Esophagus squamous epithelium (tissue), 5 donors: ENCODE measurements at regions not wholly inside any gene's neighbourhood (a gene's known extent, or its start where the extent isn't known, plus 50 kb on each side); places are given as distances from the start of the nearest gene placed in this dataset.

Experiments used
- DNase-seq: peaks from one replicate; lab custom pipeline; 2025; lab: John Stamatoyannopoulos, UW
- H3K27ac ChIP-seq, 4 donors: fragments of 200-600 bp; sonication (generic); one replicate each; pipeline ENCODE4 v1.5.1; 2016 to 2019; ENCODE audit warnings: mild to moderate bottlenecking in 1 of 4
- H3K27me3 ChIP-seq, 4 donors: fragments of 200-600 bp; sonication (generic); 1 replicate in 3 of 4; 2 replicates in 1 of 4; pipeline versions ENCODE4 v1.5.1 to v1.6.0; 2017 to 2021; ENCODE audit warnings: antibody characterized with exemption in 1 of 4
- H3K36me3 ChIP-seq, 3 donors: fragments of 200-600 bp; sonication (generic); one replicate each; pipeline ENCODE4 v1.5.1; 2016 to 2019
- H3K4me1 ChIP-seq, 3 donors: fragments of 200-600 bp; sonication (generic); one replicate each; pipeline ENCODE4 v1.5.1; 2017 to 2019
- H3K4me3 ChIP-seq, 4 donors: fragments of 200-600 bp; sonication (generic); 1 replicate in 3 of 4; 2 replicates in 1 of 4; pipeline ENCODE4 v1.5.1; 2016 to 2019; ENCODE audit warnings: mild to moderate bottlenecking in 2 of 4, moderate library complexity in 1 of 4
- H3K9me3 ChIP-seq, 3 donors: fragments of 200-600 bp; sonication (generic); one replicate each; pipeline ENCODE4 v1.5.1; 2016 to 2019
- CTCF ChIP-seq, 6 experiments: fragments of 450-650 bp in 4 of 6; fragments of 200-600 bp in 2 of 6; sonication (generic) in 2 of 6; IDR thresholded peaks; one replicate each; pipeline ENCODE4 v1.5.1; 2016 to 2019; ENCODE audit warnings: antibody characterized with exemption in 6 of 6, mild to moderate bottlenecking in 4 of 6, moderate library complexity in 4 of 6
- POLR2A ChIP-seq, 4 donors: fragments of 450-650 bp; IDR thresholded peaks; one replicate each; pipeline ENCODE4 v1.6.1; 2017; ENCODE audit warnings: antibody characterized with exemption in 4 of 4, mild to moderate bottlenecking in 4 of 4, moderate library complexity in 3 of 4
- WGBS, 2 donors: methylation state at CpG; one replicate each; pipeline ENCODE4 v1.1.5; 2018; 5-methylcytosine and 5-hydroxymethylcytosine counted together
- intact Hi-C: fragments of 100-400 bp; cut with DNase I; formaldehyde crosslinking; loops from one replicate; pipeline ENCODE4 v1.15.0; 2022
- donor health status: DM: yes; HTN: yes; CAD: no.

GRCh38 chr12:13342971-13343370, 146.4 kb downstream of the EMP1 start:
- TF ChIP-seq POLR2A (IDR thresholded peaks at IDR 0.05): no peak
- TF ChIP-seq CTCF (IDR thresholded peaks at IDR 0.05): no peak
- WGBS, 2 donors: 37 to 49% methylated on average over 2 to 3 of the region's 3 CpGs

GRCh38 chr12:13340149-13340548, 143.6 kb downstream of the EMP1 start:
- Histone ChIP-seq H3K36me3 (no peaks in the 10 kb centered on the region), H3K4me1 (peaks cover 0 to 19% (median 0%) of the 10 kb centered on the region in 3 donors), H3K9me3 (no peaks in the 10 kb centered on the region), H3K27me3 (no peaks in the 10 kb centered on the region), H3K27ac (peak overlapping the region in 3 of 4 donors; percentile 41 to 78 (median 52)), H3K4me3 (no peak overlapping the region)
- intact Hi-C loops: no loop called here
- 17 to 30% methylated on average over 1 of the region's 1 CpG for WGBS, 2 donors
- TF ChIP-seq CTCF (IDR thresholded peaks at IDR 0.05): no peak
- TF ChIP-seq POLR2A (IDR thresholded peaks at IDR 0.05): no peak
- DNase-seq: no peak

More at GRCh38 chr12:13342971-13343370, 146.4 kb downstream of the EMP1 start:
- peaks cover 0 to 19% (median 0%) of the 10 kb centered on the region in 3 donors for H3K4me1 ChIP-seq
- no peaks in the 10 kb centered on the region for H3K9me3 ChIP-seq
- no peak for DNase-seq
- intact Hi-C loops: no loop called here
- no peaks in the 10 kb centered on the region for H3K27me3 ChIP-seq
- no peak overlapping the region for H3K27ac ChIP-seq
- no peak overlapping the region for H3K4me3 ChIP-seq
- H3K36me3 ChIP-seq: no peaks in the 10 kb centered on the region

- intact Hi-C loops: no loop called here
- no peak for DNase-seq
- Histone ChIP-seq H3K27me3 (no peaks in the 10 kb centered on the region), H3K27ac (peak overlapping the region; percentile 26 to 78 (median 48)), H3K4me1 (peaks cover 0 to 19% (median 0%) of the 10 kb centered on the region in 3 donors), H3K9me3 (no peaks in the 10 kb centered on the region), H3K36me3 (no peaks in the 10 kb centered on the region), H3K4me3 (no peak overlapping the region)
- TF ChIP-seq POLR2A (IDR thresholded peaks at IDR 0.05) (no peak), CTCF (IDR thresholded peaks at IDR 0.05) (peak in 1 of 6 experiments; percentile 22)
- WGBS, 2 donors: 30 to 50% methylated on average over 1 of the region's 1 CpG
Measured at GRCh38 chr12:13339538-13339937, 143.0 kb downstream of the EMP1 start.

GRCh38 chr12:13339091-13339490, 142.6 kb downstream of the EMP1 start:
- DNase-seq: no peak
- no peak overlapping the region for H3K4me3 ChIP-seq
- H3K4me1 ChIP-seq: peaks cover 0 to 19% (median 0%) of the 10 kb centered on the region in 3 donors
- peak overlapping the region; percentile 26 to 78 (median 48) for H3K27ac ChIP-seq
- 63 to 73% methylated on average over 4 of the region's 4 CpGs for WGBS, 2 donors
- intact Hi-C loops: no loop called here
- no peaks in the 10 kb centered on the region for H3K36me3 ChIP-seq
- TF ChIP-seq CTCF (IDR thresholded peaks at IDR 0.05): no peak
- TF ChIP-seq POLR2A (IDR thresholded peaks at IDR 0.05): no peak
- no peaks in the 10 kb centered on the region for H3K27me3 ChIP-seq
- no peaks in the 10 kb centered on the region for H3K9me3 ChIP-seq

GRCh38 chr12:13337791-13338190, 141.3 kb downstream of the EMP1 start:
- DNase-seq: no peak
- intact Hi-C loops: no loop called here

More at GRCh38 chr12:13337791-13338190, 141.3 kb downstream of the EMP1 start:
- no peak overlapping the region for H3K27ac ChIP-seq
- no peaks in the 10 kb centered on the region for H3K9me3 ChIP-seq
- H3K36me3 ChIP-seq: no peaks in the 10 kb centered on the region
- no peak for TF ChIP-seq POLR2A (IDR thresholded peaks at IDR 0.05)
- TF ChIP-seq CTCF (IDR thresholded peaks at IDR 0.05): no peak
- no peak overlapping the region for H3K4me3 ChIP-seq
- 71 to 76% methylated on average over 5 to 6 of the region's 6 CpGs for WGBS, 2 donors
- no peaks in the 10 kb centered on the region for H3K27me3 ChIP-seq
- peaks cover 0 to 19% (median 0%) of the 10 kb centered on the region in 3 donors for H3K4me1 ChIP-seq
